K562 (cell line): ENCODE measurements at regions not wholly inside any gene's neighbourhood (a gene's known extent, or its start where the extent isn't known, plus 50 kb on each side); places are given as distances from the start of the nearest gene placed in this dataset.

Source experiments
- ATAC-seq: fragments of 200-7000 bp; cut with Tn5 transposase; 3 replicates; pipeline ENCODE4 v1.9.1; 2020; ENCODE audit warnings: moderate library complexity
- BruUV-seq: library from RNA; stranded (reverse); fragments of 400-500 nt; replicated peaks from 2 replicates; lab custom pipeline; 2021; lab: Mats Ljungman, UMichigan
- CTCF ChIA-PET: fragments of 300-600 bp; formaldehyde crosslinking; extraction: SDS; loops from one replicate; lab custom pipeline; 2021; ENCODE audit warnings: low intra/inter-chr PET ratio; lab: Yijun Ruan, JAX
- POLR2A ChIA-PET: fragments of 300-600, 350-650 bp; sonication (Branson Sonifier 250); formaldehyde crosslinking; extraction: SDS; loops from one replicate; lab custom pipeline; 2021; ENCODE audit warnings: antibody characterized with exemption, inconsistent platforms; lab: Yijun Ruan, JAX
- DNase-seq, 4 experiments: peaks; one replicate each; pipeline versions ENCODE4 v3.0.0 to v3.0.0-alpha.2; 2011 to 2018; ENCODE audit warnings: low spot score in 3 of 4, mixed read lengths in 3 of 4; ENCODE audit errors: extremely low read depth in 1 of 4
- FAIRE-seq: peaks from 2 replicates; lab custom pipeline; 2011; peaks lifted over from hg19 to GRCh38; lab: Jason Lieb, UNC
- H2AFZ ChIP-seq: 2 replicates; pipeline ENCODE4 v1.6.0; 2011; ENCODE audit warnings: low read depth, low read length, control low read depth, inconsistent platforms
- H3K27ac ChIP-seq: fragments of 200-600 bp; 3 replicates; pipeline ENCODE4 v1.8.0; 2011; ENCODE audit warnings: low read depth, mild to moderate bottlenecking, control low read depth, inconsistent platforms, low read length, moderate library complexity, mixed read lengths; ENCODE audit errors: extremely low read depth
- H3K27me3 ChIP-seq, 2 experiments: fragments of 300-600 bp in 1 of 2; 2 replicates in 1 of 2; 3 replicates in 1 of 2; pipeline versions ENCODE4 v1.6.0 to v1.8.0; 2011; ENCODE audit warnings: inconsistent platforms in 2 of 2, low read length in 2 of 2, mild to moderate bottlenecking in 1 of 2, mixed read lengths in 1 of 2, moderate library complexity in 1 of 2; ENCODE audit not compliant: control insufficient read depth in 2 of 2, insufficient read depth in 2 of 2
- H3K36me3 ChIP-seq: fragments of 300-600 bp; 3 replicates; pipeline ENCODE4 v1.8.0; 2011; ENCODE audit warnings: mild to moderate bottlenecking, low read length, inconsistent platforms; ENCODE audit not compliant: control insufficient read depth, insufficient read depth
- H3K4me1 ChIP-seq, 2 experiments: fragments of 200-600 bp in 1 of 2; replicated peaks in 1 of 2; 2 replicates in 1 of 2; 3 replicates in 1 of 2; pipeline versions ENCODE4 v1.5.1 to v1.8.0; 2011; ENCODE audit warnings: inconsistent platforms in 2 of 2, low read length in 2 of 2, mild to moderate bottlenecking in 1 of 2, mixed read lengths in 1 of 2, moderate library complexity in 1 of 2; ENCODE audit not compliant: control insufficient read depth in 2 of 2, insufficient read depth in 2 of 2
- H3K4me2 ChIP-seq: 2 replicates; pipeline ENCODE4 v1.6.1; 2011; ENCODE audit warnings: low read length, control low read depth, inconsistent platforms, mixed read lengths; ENCODE audit not compliant: insufficient read depth
- H3K4me3 ChIP-seq: fragments of 200-600 bp; sonication (generic), shearing (Covaris generic); 2 replicates; pipeline ENCODE4 v1.5.1; 2016; ENCODE audit warnings: control low read depth, inconsistent platforms
- H3K79me2 ChIP-seq: fragments of 200-600 bp; 3 replicates; pipeline ENCODE4 v1.8.0; 2011; ENCODE audit warnings: low read length, inconsistent platforms; ENCODE audit not compliant: control insufficient read depth, insufficient read depth
- H3K9ac ChIP-seq, 2 experiments: 2 replicates each; pipeline versions ENCODE4 v1.6.0 to v1.6.1; 2011; ENCODE audit warnings: low read depth in 2 of 2, low read length in 2 of 2, control low read depth in 1 of 2, inconsistent platforms in 1 of 2, mild to moderate bottlenecking in 1 of 2, mixed read lengths in 1 of 2; ENCODE audit not compliant: insufficient read depth in 1 of 2
- H3K9me1 ChIP-seq: one replicate; pipeline ENCODE4 v1.6.0; 2011; ENCODE audit warnings: inconsistent platforms, mild to moderate bottlenecking, low read length, moderate library complexity; ENCODE audit not compliant: control insufficient read depth, insufficient read depth
- H3K9me3 ChIP-seq: replicated peaks from 2 replicates; pipeline ENCODE4 v1.5.1; 2011; ENCODE audit warnings: low read depth, low read length, inconsistent platforms; ENCODE audit not compliant: control insufficient read depth, insufficient read depth
- H4K20me1 ChIP-seq: replicated peaks from 2 replicates; pipeline ENCODE4 v1.6.1; 2011; ENCODE audit warnings: low read length, inconsistent platforms, mixed read lengths; ENCODE audit not compliant: control insufficient read depth, insufficient read depth
- DIDO1 ChIP-seq: fragments of 450-650 bp; IDR thresholded peaks from 2 replicates; pipeline ENCODE4 v1.6.1; 2016; ENCODE audit warnings: low read depth, missing biosample characterization, missing genetic modification characterization
- HDAC6 ChIP-seq: IDR thresholded peaks from 2 replicates; pipeline ENCODE4 v1.6.1; 2012; ENCODE audit warnings: low read depth, mild to moderate bottlenecking, control low read depth, inconsistent platforms, low read length, moderate library complexity
- KLF1 ChIP-seq: fragments of 450-650 bp; IDR thresholded peaks from 2 replicates; pipeline ENCODE4 v1.6.1; 2016; ENCODE audit warnings: missing genetic modification characterization, missing compliant biosample characterization
- MXI1 ChIP-seq: IDR thresholded peaks from 2 replicates; pipeline ENCODE4 v1.6.1; 2011; ENCODE audit warnings: low read depth, mild to moderate bottlenecking, improper control_type of control experiment, low read length
- PATZ1 ChIP-seq: fragments of 250-450 bp; sonication (Bioruptor Pico); IDR thresholded peaks from 2 replicates; pipeline ENCODE4 v1.5.0; 2020; ENCODE audit warnings: mild to moderate bottlenecking, borderline replicate concordance
- POLR2A ChIP-seq: fragments of 450-650 bp; conservative IDR thresholded peaks from 2 replicates; pipeline ENCODE4 v1.6.1; 2016
- TAL1 ChIP-seq: fragments of 450-650 bp; IDR thresholded peaks from 2 replicates; pipeline ENCODE4 v1.6.1; 2016; ENCODE audit warnings: mild to moderate bottlenecking
- ZFP1 ChIP-seq: fragments of 450-650 bp; formaldehyde crosslinking; IDR thresholded peaks from 2 replicates; pipeline ENCODE4 v1.4.0; 2020; ENCODE audit warnings: mild to moderate bottlenecking, mixed read lengths
- WGBS: fragments of 100-300 bp; shearing (Covaris generic); methylation state at CpG from one replicate; pipeline ENCODE4 v1.1.6; 2016; ENCODE audit warnings: low coverage, mixed read lengths; ENCODE audit not compliant: insufficient coverage; ENCODE audit errors: missing lambda C conversion rate; 5-methylcytosine and 5-hydroxymethylcytosine counted together
- in situ Hi-C: fragments of 300-500 bp; cut with MboI; formaldehyde crosslinking; loops from 4 replicates; pipeline ENCODE4 v1.15.0; 2018; ENCODE audit warnings: inconsistent platforms, mixed read lengths
- intact Hi-C: fragments of 100-400 bp; cut with micrococcal nuclease; formaldehyde crosslinking; loops from 2 replicates; pipeline ENCODE4 v1.14.2; 2022
- TF ChIP-seq, protein P1 (sequence below): sonication (generic); formaldehyde crosslinking; IDR thresholded peaks from 2 replicates; pipeline ENCODE4 v1.8.0; 2022; ENCODE audit warnings: missing genetic modification reagents, mild to moderate bottlenecking, borderline replicate concordance

DNA sequence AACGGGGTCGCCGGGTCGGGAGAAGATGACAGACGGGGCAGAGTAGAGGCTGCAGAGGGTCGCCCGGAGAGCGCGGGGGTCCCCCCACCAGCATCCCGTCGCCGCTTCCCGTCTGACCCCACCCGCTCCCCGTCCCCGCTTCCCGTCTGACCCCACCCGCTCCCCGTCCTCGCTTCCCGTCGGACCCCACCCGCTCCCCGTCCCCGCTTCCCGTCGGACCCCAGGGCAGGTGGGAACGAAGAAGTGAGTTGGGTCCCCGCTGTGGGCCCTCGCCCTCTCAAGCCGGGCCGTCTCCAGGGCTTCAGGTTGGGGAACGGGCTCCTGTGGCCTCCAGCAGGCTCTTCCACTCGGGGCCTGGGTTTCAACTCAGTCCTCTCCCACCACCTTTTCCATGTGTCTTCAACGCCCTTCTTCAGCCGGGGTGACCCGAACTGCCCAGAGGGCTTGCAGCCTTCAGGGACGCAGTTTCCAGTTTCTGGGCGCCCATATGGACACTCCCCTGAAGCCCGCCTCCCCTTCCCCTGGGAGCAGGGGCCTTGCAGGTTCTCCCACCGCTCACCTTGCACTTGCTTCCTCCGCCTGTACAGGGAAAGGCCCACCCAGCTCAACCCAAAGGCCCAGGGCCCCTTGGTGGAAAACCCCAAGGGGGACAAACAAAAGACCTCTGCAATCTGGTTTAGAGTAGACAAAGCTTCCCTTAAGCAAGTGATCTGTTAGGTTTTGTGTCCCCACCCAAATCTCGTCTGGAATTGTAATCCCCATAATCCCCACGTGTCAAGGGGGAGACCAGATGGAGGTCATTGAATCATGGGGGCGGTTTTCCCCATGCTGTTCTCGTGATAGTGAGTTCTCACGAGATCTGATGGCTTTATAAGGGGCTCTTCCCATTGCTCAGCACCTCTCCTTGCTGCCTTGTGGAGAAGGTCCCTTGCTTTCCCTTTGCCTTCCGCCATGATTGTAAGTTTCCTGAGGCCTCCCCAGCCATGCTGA, 66.5 kb downstream of the TNFAIP2 start:
- DNase-seq (no peak), FAIRE-seq (no peak)
- no peaks in the 10 kb centered on the region for H4K20me1 ChIP-seq
- H3K9me3 ChIP-seq: 0 out of 2 replicates have a peak, but pooled peaks cover 2% of the 10 kb centered on the region
- no peak overlapping the region for H2AFZ ChIP-seq
- POLR2A ChIA-PET: interaction anchor here (0.6 kb wide), 1 partner anchor 80 kb away, joined by 3 read pairs; no protein-coding TSS in a partner anchor
- H3K36me3 ChIP-seq: no peaks in the 10 kb centered on the region
- no peaks in the 10 kb centered on the region for H3K79me2 ChIP-seq
- TF ChIP-seq MXI1: no peak
- no peak for TF ChIP-seq POLR2A
- TF ChIP-seq ZFP1: no peak
- TF ChIP-seq DIDO1 (tag): no peak
- TF ChIP-seq HDAC6: no peak
- TF ChIP-seq, protein P1, sequence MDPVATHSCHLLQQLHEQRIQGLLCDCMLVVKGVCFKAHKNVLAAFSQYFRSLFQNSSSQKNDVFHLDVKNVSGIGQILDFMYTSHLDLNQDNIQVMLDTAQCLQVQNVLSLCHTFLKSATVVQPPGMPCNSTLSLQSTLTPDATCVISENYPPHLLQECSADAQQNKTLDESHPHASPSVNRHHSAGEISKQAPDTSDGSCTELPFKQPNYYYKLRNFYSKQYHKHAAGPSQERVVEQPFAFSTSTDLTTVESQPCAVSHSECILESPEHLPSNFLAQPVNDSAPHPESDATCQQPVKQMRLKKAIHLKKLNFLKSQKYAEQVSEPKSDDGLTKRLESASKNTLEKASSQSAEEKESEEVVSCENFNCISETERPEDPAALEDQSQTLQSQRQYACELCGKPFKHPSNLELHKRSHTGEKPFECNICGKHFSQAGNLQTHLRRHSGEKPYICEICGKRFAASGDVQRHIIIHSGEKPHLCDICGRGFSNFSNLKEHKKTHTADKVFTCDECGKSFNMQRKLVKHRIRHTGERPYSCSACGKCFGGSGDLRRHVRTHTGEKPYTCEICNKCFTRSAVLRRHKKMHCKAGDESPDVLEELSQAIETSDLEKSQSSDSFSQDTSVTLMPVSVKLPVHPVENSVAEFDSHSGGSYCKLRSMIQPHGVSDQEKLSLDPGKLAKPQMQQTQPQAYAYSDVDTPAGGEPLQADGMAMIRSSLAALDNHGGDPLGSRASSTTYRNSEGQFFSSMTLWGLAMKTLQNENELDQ (CRISPR knock-in tag): no peak
- TF ChIP-seq TAL1: no peak
- TF ChIP-seq PATZ1 (CRISPR knock-in tag): no peak
- no peak for TF ChIP-seq KLF1 (tag)
- TF ChIP-seq, all 486 proteins: peak for 0
- WGBS: 58% methylated on average over 12 of the region's 48 CpGs
- Histone ChIP-seq H3K27me3 (no peaks in the 10 kb centered on the region), H3K4me2 (no peak overlapping the region), H3K4me1 (no peaks in the 10 kb centered on the region; a peak in 3 of 5 replicates), H3K4me3 (no peak overlapping the region), H3K27ac (no peak overlapping the region), H3K9me1 (no peaks in the 10 kb centered on the region), H3K9ac (no peak overlapping the region)
- CTCF ChIA-PET: no interaction called here
- intact Hi-C loops: no loop called here
- ATAC-seq: no peak
- no TSS peak for BruUV-seq
- in situ Hi-C loops: no loop called here
